EL (cell line): ENCODE measurements at regions not wholly inside any gene's neighbourhood (a gene's known extent, or its start where the extent isn't known, plus 50 kb on each side); places are given as distances from the start of the nearest gene placed in this dataset.
"Not testable (repeated sequence)": the region's sequence is repeated elsewhere in the genome, so short reads cannot be mapped to it uniquely, and the experiment has no call there.

Experiments used
- DNase-seq: peaks from one replicate; pipeline ENCODE4 v3.0.0-alpha.2; 2016

DNA sequence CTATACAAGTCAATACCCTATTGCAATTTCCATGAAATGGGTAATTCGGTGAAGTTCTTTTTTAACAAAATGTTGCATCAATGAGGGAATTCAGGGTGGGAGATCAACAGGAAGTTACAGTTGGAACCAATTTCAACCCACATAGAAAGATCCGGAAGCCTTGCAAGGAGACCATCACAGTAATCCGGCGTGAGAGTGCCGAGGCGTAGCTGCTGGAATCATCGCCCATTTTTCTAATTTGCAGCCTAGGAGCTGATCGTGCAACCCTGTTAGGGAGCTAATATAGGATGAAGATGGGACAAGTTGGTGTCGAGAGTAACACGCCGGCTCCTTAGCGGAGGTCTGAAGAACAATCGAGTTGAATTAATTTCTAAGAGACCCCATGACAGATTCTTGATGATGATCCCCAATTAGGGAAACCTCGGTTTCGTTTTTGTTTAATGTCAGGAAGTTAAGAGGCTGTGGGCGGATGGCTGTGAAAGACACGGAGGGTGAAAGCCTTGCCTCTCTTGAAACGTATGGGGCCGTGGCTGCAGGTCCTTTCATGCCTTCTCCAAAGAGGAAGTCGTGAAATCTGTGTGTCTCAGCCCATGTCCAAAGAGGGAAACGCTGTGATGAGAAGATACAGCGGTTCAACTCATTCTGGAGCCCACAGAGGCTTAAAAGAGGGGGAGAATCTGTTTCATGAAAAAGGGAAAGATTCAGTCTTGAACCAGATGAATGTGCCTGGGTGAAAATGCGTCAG, 51.2 kb upstream of the CARD11 start:
- DNase-seq: no peak

DNA sequence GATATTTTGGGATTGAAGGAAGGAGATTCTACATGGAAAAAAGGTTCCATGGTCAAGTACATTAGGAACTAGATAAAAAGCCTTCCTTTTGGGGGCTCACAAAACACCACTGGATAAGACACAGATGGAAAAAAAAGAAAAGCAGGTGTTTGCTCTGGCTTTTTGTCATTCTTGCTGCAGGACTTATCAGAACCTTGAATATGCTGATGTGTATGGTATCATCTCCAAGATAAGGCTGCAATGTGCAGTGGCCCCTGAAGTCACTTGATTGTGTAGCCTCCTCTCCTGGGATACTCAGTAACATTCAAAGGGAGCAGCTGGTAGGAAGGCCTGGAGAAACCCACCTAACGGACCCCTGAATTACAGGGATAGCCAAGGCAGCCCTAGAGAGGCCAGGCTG, 54.1 kb upstream of the CARD11 start:
- no peak for DNase-seq

DNA sequence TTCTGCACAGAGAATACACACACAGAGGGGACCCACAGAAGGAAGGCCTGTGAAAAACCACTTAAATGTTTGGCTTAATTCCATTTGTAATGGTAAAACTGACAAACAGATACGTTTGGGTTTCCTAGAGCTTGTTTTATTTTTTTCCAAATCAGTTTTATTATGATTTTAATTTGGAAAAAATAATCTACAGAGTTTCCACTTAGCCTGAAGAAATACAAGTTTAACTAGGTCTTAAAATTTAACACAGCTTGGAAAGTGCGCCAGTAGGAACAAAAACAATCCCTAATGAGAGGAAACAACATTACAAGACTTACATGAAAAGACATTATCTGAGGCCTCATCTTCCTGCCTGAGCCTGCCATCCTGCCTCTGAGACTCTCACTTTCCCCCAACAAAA, 58.5 kb upstream of the CARD11 start:
- no peak for DNase-seq

DNA sequence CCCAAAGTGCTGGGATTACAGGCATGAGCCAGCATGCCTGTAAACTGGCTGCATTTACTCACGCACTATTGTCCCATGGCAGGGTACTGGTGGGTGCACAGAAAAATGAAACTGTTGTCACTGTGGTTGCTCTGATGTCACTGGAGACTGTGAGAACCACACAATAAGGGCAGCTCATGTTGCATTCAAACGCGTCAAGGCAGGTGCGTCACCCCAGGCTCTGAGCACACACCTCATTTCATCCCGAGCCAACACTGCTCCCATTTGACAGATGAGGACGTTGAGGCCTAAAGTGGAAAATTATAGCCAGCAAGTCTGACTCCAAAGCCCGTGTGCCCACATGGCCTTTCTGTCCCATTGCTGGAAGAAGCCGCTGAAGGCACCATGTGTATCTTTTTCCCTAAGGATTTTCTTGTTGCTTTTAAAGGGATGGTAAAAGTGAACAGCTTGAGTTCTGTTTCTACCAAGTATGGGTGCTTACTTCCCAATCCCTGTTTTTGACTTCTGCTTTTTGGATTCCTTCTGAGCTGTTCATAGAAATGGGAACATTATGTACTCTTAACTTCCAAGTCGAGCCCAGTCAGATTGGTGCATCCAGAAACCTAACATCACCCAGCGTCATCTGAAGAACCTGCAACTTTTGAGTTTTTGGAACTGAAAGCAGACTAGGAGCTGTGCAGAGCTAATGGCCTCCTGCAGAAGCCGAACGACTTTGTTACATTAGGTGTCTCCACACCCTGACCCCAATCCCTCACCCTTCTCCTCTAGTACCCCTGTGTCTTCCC, 60.1 kb upstream of the CARD11 start:
- no peak for DNase-seq

DNA sequence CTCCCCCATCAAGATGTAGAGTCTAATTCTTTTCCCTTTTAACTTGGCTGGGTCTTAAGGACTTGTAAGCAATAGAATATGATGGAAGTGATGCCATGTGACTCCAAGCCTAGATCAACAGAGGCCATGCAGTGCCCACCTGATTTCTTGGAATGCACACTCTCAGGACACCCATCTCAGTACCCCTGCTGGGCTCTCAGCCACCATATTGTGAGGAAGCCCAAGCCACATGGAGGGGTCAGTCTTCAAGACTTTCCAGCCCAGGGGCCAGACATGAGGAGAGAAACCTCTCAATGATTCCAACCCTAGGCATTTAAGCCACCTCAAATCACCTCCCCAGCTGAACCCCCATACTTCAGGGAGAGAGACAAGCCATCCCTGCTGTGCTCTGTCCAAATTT, 62.2 kb upstream of the CARD11 start:
- DNase-seq: no peak

DNA sequence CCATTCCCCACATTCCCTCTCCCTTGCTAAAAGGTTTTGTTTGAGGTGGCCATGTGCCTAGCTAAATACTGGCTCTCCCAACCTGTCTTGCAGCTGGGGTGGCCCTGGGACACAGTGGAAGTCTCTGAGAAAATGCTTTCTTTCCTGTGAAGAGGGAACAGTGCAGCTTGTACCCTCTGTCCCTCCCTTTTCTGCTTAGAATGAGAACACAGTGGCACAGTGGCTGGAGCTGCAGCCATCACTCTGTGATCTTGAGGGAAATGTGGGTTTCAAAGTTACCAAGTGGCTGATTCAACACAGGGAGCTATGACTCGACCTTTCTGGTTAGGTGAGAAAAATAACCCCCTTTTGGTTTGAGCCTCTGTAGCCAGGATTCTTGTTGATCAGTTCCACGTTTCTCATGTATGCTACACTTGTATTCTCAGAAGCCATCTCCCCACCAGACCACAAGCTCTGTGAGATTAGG, 62.7 kb upstream of the CARD11 start:
- no peak for DNase-seq

DNA sequence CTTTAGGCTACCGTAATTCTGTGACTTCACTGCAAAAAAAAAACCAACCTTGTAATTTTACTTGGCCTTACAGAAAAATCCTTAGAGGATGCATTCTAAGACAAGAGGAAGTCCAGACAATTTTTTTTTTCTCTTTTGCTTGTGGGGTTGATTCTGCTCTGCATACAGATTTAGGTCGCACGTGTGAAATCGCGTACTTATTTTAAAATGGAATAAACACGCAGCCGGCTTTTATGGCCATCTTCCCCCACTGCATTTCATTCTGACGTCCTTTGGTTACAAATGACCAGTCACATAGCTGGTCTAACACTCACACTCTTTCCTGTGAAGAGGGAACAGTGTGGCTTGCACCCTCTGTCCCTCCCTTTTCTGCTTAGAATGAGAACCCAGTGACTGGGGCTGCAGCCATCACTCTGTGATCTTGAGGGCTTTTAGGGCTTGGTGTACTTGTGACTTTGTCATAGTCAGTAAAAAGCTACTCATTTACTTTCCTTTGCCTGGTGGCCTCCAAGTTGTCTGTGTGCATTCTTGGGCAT, 63.6 kb upstream of the CARD11 start:
- DNase-seq: no peak

DNA sequence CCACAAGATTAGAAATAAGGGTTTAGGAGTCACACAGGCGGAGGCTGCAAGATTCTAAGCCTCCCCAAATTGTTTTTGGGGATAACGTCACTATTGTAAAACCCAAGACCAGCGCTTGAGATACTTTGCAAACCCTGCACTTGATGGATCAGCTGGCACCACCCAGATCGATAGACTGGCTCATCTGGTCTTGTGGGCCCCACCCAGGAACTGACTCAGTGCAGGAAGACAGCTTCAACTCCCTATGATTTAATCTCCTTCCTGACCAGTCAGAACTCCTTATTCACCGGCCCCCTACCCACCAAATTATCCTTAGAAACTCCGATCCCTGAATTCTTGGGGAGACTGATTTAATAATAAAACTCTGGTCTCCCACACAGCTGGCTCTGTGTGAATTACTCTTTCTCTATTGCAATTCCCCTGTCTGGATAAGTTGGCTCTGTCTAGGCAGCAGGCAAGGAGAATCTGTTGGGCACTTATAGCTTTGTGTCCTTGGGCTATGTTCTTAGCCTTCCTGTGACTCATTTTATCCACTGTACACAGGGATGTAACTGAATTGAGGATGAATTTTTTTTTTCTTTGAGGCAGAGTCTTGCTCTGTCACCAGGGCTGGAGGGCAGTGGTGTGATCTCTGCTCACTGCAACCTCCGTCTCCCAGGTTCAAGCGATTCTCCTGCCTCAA, 64.4 kb upstream of the CARD11 start:
- DNase-seq: no peak

DNA sequence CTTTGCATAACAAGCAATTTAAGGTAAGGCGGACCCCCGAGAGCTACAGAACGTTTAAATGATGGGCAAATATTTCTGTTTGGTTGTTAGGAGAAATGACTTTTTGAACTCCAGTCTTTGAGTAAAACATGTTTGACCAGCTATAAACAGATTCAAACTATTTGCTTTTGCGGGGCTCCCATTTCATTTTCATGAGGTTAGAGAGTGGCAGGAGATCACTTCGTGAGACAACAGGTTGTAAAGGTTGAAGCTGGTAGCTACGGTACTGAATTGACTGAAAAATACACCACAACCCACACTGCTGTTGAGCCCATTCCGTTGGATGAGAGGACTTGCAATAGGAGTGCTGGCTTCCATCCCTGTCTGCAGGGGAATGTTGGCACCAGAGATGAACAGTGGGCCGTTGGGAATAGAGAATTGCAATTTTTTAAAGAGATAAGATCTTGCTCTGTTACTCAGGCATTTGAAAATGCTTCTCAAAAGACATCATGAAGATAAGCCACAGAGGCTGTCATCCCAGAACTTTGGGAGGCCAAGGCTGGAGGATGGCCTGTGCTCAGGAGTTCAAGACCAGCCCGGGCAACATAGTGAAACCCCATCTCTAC, 65.7 kb upstream of the CARD11 start:
- no peak for DNase-seq

DNA sequence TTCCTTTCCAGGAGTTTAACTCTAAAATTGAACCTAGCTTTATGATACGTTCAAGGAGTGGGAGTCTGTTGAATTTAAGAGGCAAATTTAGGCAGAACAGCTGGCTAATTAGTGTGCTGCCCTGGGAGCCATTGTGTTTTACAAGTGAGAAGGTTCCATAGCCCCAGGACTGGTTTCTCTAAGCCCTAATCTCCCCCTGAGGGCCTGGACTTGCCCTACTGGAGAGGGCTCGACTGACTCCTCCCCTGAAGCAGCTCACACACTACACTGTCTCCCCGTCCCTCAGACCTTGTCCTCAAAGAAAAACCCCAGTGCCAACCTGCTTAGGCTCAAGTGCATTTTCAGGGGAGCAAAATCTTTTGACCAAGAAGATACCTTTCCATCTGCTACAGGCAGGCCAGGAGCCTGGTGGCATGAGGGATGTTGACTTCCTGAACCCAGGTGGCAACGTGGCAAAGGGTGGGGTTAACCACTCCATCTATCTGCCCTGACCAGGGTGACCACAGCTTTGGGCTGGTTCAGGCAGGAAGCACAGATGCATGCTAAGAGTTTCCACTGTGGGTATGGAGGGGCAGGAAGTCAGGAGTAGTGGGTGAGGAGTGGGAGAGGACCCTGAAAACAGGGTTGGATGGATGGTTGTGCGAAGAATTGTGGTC, 68.9 kb upstream of the CARD11 start:
- no peak for DNase-seq

DNA sequence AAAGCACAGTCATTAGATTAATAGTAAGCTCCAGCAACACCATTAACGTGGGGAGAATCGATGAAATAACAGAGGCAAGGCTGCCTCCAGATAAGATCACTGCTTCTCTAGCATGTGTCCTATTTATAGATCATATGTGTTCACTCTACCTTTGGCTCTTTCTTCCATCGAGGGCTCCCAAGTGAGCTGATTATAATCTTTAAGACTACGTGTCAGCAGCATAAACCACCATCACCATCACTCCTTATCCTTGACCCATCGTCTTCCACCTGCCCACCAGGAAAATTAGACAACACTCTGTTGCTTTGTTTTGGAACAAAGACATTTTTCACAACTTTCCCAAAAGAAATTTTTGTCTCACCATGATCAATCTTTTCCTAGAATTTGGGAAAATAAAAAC, 71.2 kb upstream of the CARD11 start:
- no peak for DNase-seq

DNA sequence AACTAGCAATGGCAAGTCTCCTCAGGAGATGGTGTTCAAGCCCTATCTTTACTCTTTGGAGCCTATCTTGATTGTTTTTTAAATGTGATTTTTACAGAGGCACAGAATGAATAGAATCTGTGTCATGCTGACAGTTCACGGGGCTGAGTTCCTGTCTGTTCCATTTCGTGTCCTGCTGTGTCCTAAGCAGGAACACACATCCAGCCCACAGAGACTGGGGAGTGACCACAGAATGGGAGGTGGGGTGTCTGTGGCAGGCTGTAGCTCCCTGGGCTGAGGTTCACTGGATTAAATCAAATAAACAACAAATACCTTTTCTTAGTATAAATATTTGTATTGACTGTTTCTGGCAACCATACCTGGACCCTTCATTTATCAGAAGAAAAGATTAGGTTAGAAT, 73.4 kb upstream of the CARD11 start:
- no peak for DNase-seq

DNA sequence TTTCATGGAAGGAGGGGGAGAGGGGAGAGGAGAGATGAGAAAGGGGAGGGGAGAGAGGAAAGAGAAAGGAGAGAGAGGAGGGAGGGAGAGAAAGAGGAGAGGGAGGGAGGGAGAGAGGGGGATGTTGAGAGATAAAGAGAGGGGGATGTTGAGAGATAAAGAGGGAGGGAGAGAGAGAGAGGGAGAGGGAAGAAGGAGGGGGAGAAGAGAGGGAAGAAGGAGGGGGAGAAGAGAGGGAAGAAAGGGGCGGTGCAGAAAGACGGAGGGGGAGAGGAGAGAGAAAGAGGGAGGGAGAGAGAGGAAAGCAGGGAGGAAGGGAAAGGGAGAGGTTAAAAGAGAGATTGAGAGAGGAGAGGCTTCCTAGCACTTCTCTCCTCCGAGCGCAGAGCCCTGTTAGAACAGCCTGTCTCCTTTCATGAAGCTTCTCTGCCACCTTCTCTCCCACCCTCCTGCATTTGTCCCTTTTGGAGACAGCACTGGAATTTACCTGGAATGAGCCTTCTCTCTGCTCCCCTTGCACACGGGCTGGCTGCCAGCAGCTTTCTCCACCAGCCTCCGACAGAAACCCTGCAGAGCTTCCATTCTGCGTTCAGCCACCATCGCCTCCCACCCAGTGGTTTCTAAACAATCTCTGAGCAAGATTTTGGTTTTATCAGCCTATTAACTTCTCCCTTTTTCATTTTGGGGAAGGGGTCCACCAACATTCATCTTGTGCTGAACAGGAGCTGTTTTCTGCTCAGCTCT, 74.0 kb upstream of the CARD11 start:
- DNase-seq: no peak

DNA sequence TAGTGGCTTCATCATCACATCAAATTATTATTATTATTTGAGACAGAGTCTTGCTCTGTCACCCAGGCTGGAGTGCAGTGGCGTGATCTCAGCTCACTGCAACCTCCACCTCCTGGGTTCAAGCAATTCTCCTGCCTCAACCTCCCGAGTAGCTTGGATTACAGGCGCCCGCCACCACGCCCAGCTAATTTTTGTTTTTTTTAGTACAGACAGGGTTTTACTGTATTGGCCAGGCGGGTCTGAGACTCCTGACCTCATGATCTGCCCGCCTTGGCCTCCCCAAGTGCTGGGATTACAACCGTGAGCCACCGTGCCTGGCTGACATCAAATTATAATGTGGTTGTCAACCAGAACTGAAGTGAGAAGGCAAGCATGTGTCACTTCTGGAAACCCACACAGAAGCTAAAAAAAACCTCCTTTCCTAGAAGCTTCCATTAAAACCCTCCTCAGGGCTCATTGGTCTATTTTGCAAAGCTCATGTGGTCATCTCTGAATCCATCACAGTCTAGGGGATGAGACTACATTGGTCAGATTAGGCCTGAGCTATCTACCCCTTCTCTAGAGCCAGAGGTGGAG, 75.8 kb upstream of the CARD11 start:
- DNase-seq: not testable (repeated sequence)

DNA sequence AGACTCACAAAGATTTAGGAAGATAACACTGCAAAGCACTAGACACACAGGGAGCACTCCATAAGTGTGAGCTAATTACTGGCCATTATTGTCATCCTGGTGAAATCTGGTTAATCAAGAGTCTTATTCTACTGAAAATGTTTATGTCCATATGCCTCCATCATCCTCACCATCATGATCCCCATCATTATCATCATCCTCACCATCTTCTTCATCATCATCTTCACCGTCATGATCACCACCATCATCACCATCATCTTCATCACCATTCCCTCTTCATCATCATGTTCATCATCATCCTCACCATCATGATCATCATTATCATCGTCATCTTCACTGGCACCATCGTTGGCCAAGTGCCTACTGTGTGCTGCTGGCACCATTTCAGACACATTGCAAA, 76.3 kb upstream of the CARD11 start:
- DNase-seq: no peak

DNA sequence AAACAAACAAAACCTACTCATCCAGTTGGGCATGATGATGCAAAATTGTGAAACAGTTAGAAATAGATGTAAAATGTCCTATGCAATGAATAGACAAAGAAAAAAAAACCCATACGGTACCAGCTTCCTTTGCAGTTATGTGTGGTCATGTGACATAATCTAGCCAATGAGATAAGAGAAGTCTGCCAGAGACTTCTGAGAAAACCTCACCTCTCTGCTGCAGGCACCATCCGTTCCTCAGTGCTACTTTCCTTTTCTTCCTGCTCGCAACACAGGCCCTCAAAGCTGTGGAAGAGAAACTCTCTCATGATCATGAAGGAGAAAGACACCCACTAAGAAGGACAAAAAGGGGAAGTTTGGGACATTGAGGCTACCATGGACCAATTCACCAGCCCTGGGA, 76.8 kb upstream of the CARD11 start:
- DNase-seq: no peak

DNA sequence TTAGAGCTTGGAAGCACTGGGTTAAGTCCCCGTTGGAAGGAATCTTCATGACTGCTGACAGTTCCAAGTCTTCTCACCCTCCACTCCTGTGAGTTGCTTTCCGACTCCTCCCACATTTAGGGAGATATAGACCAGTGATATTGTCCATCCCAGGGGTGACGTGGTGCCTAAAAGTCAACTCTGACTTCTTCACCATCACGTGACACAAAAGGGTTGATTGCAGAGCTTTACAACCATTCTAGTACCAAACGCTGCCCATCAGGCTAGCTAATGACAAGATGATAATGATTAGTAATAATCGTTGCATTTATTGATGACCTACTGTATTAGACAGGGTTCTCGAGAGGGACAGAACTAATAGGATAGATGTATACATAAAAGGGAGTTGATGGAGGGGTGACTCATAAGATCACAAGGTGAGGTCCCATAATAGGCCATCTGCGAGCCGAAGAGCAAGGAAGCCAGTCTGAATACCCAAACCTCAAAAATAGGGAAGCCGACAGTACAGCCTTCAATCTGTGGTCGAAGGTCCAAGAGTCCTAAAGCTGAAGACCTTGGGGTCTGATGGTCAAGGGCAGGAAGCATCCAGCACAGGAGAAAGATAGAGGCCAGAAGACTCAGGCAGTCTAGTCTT, 85.3 kb upstream of the CARD11 start:
- no peak for DNase-seq

DNA sequence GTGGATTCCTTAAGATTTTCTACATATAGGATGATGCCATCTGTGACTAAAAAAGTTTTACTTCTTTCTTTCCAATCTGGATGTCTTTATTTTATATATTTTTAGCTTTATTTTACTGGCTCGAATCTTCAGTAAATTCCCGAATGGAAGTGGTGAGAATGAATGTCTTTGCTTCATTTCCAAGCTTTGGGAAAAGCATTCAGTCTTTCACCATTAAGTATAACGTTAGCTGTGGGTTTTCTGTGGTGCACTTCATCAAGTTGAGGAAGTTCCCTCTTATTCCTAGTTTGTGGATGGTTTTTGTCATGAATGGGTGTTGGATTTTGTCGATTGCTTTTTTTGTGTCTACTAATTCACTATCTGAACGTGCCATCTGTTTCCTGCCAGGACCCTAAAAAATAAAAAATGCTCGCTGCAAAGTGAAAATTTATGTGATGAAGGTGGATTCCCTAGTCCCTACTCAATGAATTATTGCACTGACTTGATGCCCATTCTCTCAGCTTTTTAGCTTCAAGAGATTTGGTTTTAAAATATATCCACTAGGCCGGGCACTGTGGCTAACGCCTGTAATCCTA, 90.2 kb upstream of the CARD11 start:
- DNase-seq: no peak

DNA sequence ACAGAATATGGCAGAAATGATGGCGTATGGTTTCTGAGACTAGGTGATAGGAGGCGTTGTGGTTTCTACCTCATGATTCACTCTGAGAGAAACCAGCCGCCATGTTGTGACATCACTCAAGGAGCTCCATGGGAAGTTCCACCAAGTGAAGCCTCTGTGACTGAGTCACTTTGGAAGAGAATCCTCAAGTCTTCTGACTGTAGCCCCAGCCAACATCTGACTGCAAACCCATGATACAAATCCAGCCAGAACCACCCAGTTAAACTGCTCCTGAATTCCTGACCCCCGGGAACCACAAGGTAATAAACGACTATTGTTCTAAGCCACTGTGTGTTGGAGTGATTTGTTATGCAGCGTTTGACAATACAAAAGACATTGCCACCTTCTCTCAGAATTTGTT, 91.1 kb upstream of the CARD11 start:
- DNase-seq: no peak

DNA sequence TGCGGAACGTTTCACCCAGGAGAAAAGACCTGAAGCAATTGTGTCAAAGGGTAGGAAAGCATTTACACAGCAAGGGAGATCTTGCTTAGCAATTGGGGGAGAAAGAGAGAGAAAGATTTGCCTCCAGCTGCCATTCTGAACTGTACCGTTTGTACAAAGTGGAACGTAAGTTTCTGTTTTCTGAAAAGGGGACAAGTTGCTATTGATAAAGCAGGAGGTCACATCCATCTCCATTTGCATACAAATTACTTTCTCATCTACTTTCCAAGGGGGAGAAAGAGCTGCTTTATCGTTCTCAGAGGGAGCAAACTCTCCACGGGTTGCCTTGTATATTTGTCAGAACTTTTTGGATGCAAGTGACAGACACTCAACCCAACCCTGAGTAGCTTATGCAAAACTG, 92.0 kb upstream of the CARD11 start:
- no peak for DNase-seq

DNA sequence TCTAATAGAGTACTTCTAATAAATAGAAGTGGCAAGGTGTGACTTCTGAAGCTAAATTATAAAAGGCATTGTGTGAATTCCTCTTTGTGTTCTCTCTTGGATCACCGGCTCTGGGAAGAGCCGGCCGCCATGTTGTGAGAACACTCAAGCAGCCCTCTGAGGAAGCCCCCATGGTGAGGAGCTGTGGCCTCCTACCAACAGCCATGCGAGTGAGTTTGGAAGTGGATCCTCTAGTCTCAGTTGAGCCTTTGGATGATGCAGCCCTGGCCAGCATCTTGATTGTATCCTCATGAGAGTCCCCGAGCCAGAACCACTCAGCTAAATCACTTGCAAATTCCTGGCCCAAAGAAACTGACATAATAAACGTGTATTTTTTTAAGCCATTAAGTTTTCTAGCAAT, 94.5 kb upstream of the CARD11 start:
- no peak for DNase-seq
